ENCODE measurements at regions not wholly inside any gene's neighbourhood (a gene's known extent, or its start where the extent isn't known, plus 50 kb on each side); places are given as distances from the start of the nearest gene placed in this dataset.

DNA sequence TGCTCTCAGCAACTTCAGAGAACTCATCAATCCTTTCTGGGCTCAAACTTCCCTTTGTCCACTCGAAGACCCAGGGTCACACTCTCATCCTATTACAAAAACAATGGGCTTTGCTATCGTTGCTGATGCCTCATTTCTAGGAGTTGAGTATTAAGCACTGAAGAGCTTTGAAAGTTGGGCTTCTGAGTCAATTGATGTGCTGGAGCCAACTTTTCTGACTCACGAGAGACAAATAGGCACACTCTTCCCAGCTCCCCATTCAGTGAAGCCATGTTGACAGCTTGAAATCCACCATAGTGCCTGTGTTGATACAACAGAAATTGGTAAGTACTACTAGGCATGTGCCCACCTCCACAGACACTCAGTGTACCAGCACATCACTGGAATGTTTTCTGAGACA, 97.5 kb upstream of the PRSS58 start:
- TF ChIP-seq, protein P1, sequence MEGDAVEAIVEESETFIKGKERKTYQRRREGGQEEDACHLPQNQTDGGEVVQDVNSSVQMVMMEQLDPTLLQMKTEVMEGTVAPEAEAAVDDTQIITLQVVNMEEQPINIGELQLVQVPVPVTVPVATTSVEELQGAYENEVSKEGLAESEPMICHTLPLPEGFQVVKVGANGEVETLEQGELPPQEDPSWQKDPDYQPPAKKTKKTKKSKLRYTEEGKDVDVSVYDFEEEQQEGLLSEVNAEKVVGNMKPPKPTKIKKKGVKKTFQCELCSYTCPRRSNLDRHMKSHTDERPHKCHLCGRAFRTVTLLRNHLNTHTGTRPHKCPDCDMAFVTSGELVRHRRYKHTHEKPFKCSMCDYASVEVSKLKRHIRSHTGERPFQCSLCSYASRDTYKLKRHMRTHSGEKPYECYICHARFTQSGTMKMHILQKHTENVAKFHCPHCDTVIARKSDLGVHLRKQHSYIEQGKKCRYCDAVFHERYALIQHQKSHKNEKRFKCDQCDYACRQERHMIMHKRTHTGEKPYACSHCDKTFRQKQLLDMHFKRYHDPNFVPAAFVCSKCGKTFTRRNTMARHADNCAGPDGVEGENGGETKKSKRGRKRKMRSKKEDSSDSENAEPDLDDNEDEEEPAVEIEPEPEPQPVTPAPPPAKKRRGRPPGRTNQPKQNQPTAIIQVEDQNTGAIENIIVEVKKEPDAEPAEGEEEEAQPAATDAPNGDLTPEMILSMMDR (conservative IDR thresholded peaks at IDR 0.05; ENCODE audit: low read length): no peak
- no peak for TF ChIP-seq EZH2phosphoT487 (IDR thresholded peaks at IDR 0.05; ENCODE audit: borderline replicate concordance)

Measured in Loucy (cell line).